ENCODE measurements at regions not wholly inside any gene's neighbourhood (a gene's known extent, or its start where the extent isn't known, plus 50 kb on each side); places are given as distances from the start of the nearest gene placed in this dataset.

DNA sequence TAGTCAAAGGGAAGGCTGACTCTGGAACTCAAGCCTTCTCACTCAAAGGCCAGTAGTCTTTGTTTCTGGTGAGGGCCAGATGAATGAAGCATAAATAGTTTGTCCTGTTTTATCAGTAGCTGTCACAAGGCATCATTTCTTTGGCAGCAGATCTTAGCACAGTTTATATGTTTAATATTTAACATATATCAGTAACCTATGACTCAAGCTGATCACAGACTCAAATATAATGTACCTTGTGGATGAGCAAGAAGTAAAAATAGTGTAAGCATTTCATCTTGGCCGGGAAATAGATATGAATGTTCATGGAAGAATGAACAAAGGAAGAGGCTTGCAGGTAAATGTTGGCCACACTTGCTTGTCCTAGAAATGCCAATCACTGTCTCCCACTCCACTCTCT, 158.3 kb upstream of the BMP4 start:
- Histone ChIP-seq H3K36me3 (no peaks in the 10 kb centered on the region), H3K27me3 (no peaks in the 10 kb centered on the region), H3K4me3 (no peak overlapping the region), H3K27ac (no peak overlapping the region), H3K4me1 (peaks cover 0 to 11% (median 0%) of the 10 kb centered on the region in 9 donors), H3K9me3 (no peaks in the 10 kb centered on the region)
- DNase-seq (no peak), ATAC-seq (no peak)
- 79 to 94% methylated on average over 1 of the region's 1 CpG for WGBS, 2 donors
- no peak for TF ChIP-seq CTCF (IDR thresholded peaks at IDR 0.05)
- intact Hi-C loops (cut with DNase I) = no loop called here

DNA sequence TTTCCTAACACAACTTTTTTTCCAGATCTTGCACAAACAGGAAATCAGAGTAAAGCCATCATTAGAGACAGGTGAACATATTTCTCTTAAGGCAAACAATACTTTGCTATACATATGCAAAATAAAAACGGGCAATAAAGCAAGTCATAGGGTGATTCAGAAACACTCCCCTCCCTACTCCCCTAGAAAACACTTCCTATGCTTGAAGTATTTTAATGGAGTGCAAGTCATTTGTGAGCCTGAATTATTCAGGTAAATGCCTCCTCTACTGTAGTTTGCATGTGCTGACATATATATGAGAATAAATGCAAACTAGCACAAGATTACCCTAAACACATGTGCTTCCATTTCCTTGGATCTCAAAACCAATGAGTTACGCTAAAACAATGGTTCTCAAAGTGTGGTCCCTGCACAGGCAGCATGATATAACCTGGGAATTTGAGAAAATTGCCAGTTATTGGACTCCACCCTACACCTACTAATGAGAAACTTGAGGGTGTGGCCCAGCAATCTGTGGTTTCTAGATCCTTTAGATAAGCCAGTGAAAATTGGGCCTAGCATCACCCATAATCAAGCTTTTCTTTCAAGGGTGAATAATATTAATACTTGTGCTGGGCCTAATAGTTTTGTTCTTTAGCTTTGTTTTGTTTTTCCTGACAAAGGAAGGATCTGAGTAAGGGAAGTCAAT, 159.7 kb upstream of the BMP4 start:
- 92% methylated on average over 2 of the region's 2 CpGs for WGBS, 2 donors
- Histone ChIP-seq H3K9me3 (no peaks in the 10 kb centered on the region), H3K4me1 (peaks cover 0 to 11% (median 0%) of the 10 kb centered on the region in 9 donors)

GRCh38 chr14:54116972-54117371, 160.3 kb upstream of the BMP4 start:
- 73 to 87% methylated on average over 2 of the region's 2 CpGs for WGBS, 2 donors
- Histone ChIP-seq H3K4me3 (no peak overlapping the region), H3K4me1 (peaks cover 0 to 11% (median 0%) of the 10 kb centered on the region in 9 donors), H3K27me3 (no peaks in the 10 kb centered on the region), H3K27ac (no peak overlapping the region), H3K9me3 (no peaks in the 10 kb centered on the region), H3K36me3 (no peaks in the 10 kb centered on the region)
- DNase-seq = no peak
- ATAC-seq = no peak
- no peak for TF ChIP-seq CTCF (IDR thresholded peaks at IDR 0.05)
- intact Hi-C loops (cut with DNase I) = no loop called here

More for the DNA sequence above, 159.7 kb upstream of the BMP4 start:
- H3K27ac ChIP-seq = no peak overlapping the region
- no peak for TF ChIP-seq CTCF (IDR thresholded peaks at IDR 0.05)
- intact Hi-C loops (cut with DNase I) = no loop called here
- DNase-seq = no peak
- no peak overlapping the region for H3K4me3 ChIP-seq
- no peak for ATAC-seq
- H3K36me3 ChIP-seq = no peaks in the 10 kb centered on the region
- H3K27me3 ChIP-seq = no peaks in the 10 kb centered on the region

DNA sequence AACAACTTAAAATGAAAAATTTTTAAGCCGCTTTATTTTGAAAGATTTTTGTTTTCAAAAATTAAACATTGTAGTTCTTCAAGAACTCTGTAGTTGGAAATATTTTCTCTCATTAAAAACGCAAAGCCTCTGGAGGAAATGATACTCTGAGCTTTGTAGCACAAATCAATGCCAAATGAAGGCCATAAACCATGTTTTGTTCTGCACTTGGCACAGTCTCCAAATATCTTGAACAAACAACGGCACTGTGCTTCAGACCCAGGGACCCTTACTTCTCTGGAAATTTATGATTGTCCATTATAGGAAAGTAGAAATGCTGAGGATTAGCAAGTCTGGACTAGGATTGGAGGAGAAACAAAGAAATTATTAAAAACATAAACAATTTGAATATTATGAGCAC, 160.8 kb upstream of the BMP4 start:
- Histone ChIP-seq H3K36me3 (no peaks in the 10 kb centered on the region), H3K27me3 (no peaks in the 10 kb centered on the region), H3K27ac (no peak overlapping the region), H3K4me1 (peaks cover 0 to 11% (median 0%) of the 10 kb centered on the region in 9 donors), H3K4me3 (no peak overlapping the region), H3K9me3 (no peaks in the 10 kb centered on the region)
- intact Hi-C loops (cut with DNase I) = no loop called here
- WGBS, 2 donors = 25 to 60% methylated on average over 3 of the region's 3 CpGs
- DNase-seq = no peak
- no peak for TF ChIP-seq CTCF (IDR thresholded peaks at IDR 0.05)
- ATAC-seq = no peak

All from heart right ventricle (tissue), 16 donors.